ENCODE measurements at regions not wholly inside any gene's neighbourhood (a gene's known extent, or its start where the extent isn't known, plus 50 kb on each side); places are given as distances from the start of the nearest gene placed in this dataset.
"Not testable (repeated sequence)": the region's sequence is repeated elsewhere in the genome, so short reads cannot be mapped to it uniquely, and the experiment has no call there.

- no peak overlapping the region for H3K4me3 ChIP-seq (ENCODE audit: low read depth, low read length)
- ChIA-PET CTCF (no interaction called here), POLR2A (no interaction called here)
- TF ChIP-seq CTCF (IDR thresholded peaks at IDR 0.05; ENCODE audit: insufficient read depth, low read length, missing control alignments): no peak
- no peak for DNase-seq (ENCODE audit: low read depth, low spot score)
Observed at GRCh38 chr9:12414514-12414913, 278.7 kb upstream of the TYRP1 start.

GRCh38 chr9:12415361-12415760 is 277.8 kb upstream of the TYRP1 start:
- POLR2A ChIA-PET: no interaction called here
- no peak overlapping the region for H3K4me3 ChIP-seq (ENCODE audit: low read depth, low read length)
- DNase-seq (ENCODE audit: low read depth, low spot score): no peak
- TF ChIP-seq CTCF (IDR thresholded peaks at IDR 0.05; ENCODE audit: insufficient read depth, low read length, missing control alignments): no peak
- CTCF ChIA-PET: no interaction called here

- no peak for DNase-seq (ENCODE audit: low read depth, low spot score)
- no peak for TF ChIP-seq CTCF (IDR thresholded peaks at IDR 0.05; ENCODE audit: insufficient read depth, low read length, missing control alignments)
- ChIA-PET POLR2A (no interaction called here), CTCF (no interaction called here)
- H3K4me3 ChIP-seq (ENCODE audit: low read depth, low read length): no peak overlapping the region
Observed at GRCh38 chr9:12416716-12417115, 276.5 kb upstream of the TYRP1 start.

- CTCF ChIA-PET: no interaction called here
Observed at GRCh38 chr9:12424243-12424642, 268.9 kb upstream of the TYRP1 start.

GRCh38 chr9:12425878-12426864 is 267.0 kb upstream of the TYRP1 start:
- DNase-seq (ENCODE audit: low read depth, low spot score): no peak
- ChIA-PET POLR2A (no interaction called here), CTCF (no interaction called here)
- no peak overlapping the region for H3K4me3 ChIP-seq (ENCODE audit: low read depth, low read length)
- no peak for TF ChIP-seq CTCF (IDR thresholded peaks at IDR 0.05; ENCODE audit: insufficient read depth, low read length, missing control alignments)

More at GRCh38 chr9:12424243-12424642, 268.9 kb upstream of the TYRP1 start:
- H3K4me3 ChIP-seq (ENCODE audit: low read depth, low read length): no peak overlapping the region
- TF ChIP-seq CTCF (IDR thresholded peaks at IDR 0.05; ENCODE audit: insufficient read depth, low read length, missing control alignments): no peak
- DNase-seq (ENCODE audit: low read depth, low spot score): no peak
- POLR2A ChIA-PET: no interaction called here

- no peak for DNase-seq (ENCODE audit: low read depth, low spot score)
- TF ChIP-seq CTCF (IDR thresholded peaks at IDR 0.05; ENCODE audit: insufficient read depth, low read length, missing control alignments): no peak
- CTCF ChIA-PET: no interaction called here
- POLR2A ChIA-PET: no interaction called here
- no peak overlapping the region for H3K4me3 ChIP-seq (ENCODE audit: low read depth, low read length)
Observed at GRCh38 chr9:12439267-12439666, 253.9 kb upstream of the TYRP1 start.

GRCh38 chr9:12441080-12441479 is 252.1 kb upstream of the TYRP1 start:
- POLR2A ChIA-PET; H3K4me3 ChIP-seq (ENCODE audit: low read depth, low read length); CTCF ChIA-PET; DNase-seq (ENCODE audit: low read depth, low spot score): not testable (repeated sequence)

Data from AG04449 (cell line).